Fibroblast of lung (primary cell): ENCODE measurements at regions not wholly inside any gene's neighbourhood (a gene's known extent, or its start where the extent isn't known, plus 50 kb on each side); places are given as distances from the start of the nearest gene placed in this dataset.

Experiments used
- DNase-seq, 2 donors: peaks; one replicate each; pipeline versions ENCODE4 v3.0.0 to v3.0.0-alpha.2; 2010; ENCODE audit warnings: low read depth in 2 of 2
- H2AFZ ChIP-seq: 2 replicates; pipeline ENCODE4 v1.5.1; 2012; ENCODE audit warnings: low read length, control low read depth, inconsistent platforms
- H3K27ac ChIP-seq: 2 replicates; pipeline ENCODE4 v1.5.1; 2011; ENCODE audit warnings: low read length, control low read depth; ENCODE audit not compliant: insufficient read depth
- H3K27me3 ChIP-seq: 2 replicates; pipeline ENCODE4 v1.5.1; 2011; ENCODE audit warnings: mild to moderate bottlenecking, low read length; ENCODE audit not compliant: control insufficient read depth, insufficient read depth
- H3K36me3 ChIP-seq: 2 replicates; pipeline ENCODE4 v1.5.1; 2011; ENCODE audit warnings: low read length; ENCODE audit not compliant: control insufficient read depth, insufficient read depth
- H3K4me1 ChIP-seq: 2 replicates; pipeline ENCODE4 v1.5.1; 2011; ENCODE audit warnings: low read length; ENCODE audit not compliant: control insufficient read depth, insufficient read depth; ENCODE audit errors: extremely low read depth
- H3K4me2 ChIP-seq: 2 replicates; pipeline ENCODE4 v1.5.1; 2011; ENCODE audit warnings: low read length, control low read depth; ENCODE audit not compliant: insufficient read depth; ENCODE audit errors: extremely low read depth
- H3K4me3 ChIP-seq, 4 experiments: fragments of 200-600 bp in 1 of 4; sonication (generic) in 1 of 4; replicated peaks in 1 of 4; 2 replicates each; pipeline ENCODE4 v1.5.1; 2011 to 2016; ENCODE audit warnings: low read length in 4 of 4, low read depth in 3 of 4, mild to moderate bottlenecking in 3 of 4, control low read depth in 2 of 4, inconsistent platforms in 1 of 4, mixed read lengths in 1 of 4; ENCODE audit not compliant: insufficient read depth in 1 of 4; ENCODE audit errors: control extremely low read depth in 1 of 4
- H3K79me2 ChIP-seq: 2 replicates; pipeline ENCODE4 v1.5.1; 2012; ENCODE audit warnings: mild to moderate bottlenecking, low read length, inconsistent platforms; ENCODE audit not compliant: control insufficient read depth, insufficient read depth
- H3K9ac ChIP-seq: 2 replicates; pipeline ENCODE4 v1.5.1; 2011; ENCODE audit warnings: mild to moderate bottlenecking, low read length, control low read depth; ENCODE audit not compliant: insufficient read depth
- H3K9me3 ChIP-seq: 2 replicates; pipeline ENCODE4 v1.5.1; 2012; ENCODE audit warnings: low read depth, low read length; ENCODE audit not compliant: control insufficient read depth, insufficient read depth
- H4K20me1 ChIP-seq: 2 replicates; pipeline ENCODE4 v1.5.1; 2011; ENCODE audit warnings: low read length; ENCODE audit not compliant: control insufficient read depth, insufficient read depth; ENCODE audit errors: extremely low read depth
- EZH2 ChIP-seq: IDR thresholded peaks from 2 replicates; pipeline ENCODE4 v1.5.1; 2012; ENCODE audit warnings: low read length, control low read depth, mild to moderate bottlenecking; ENCODE audit errors: missing control alignments
- TF ChIP-seq, protein P1 (sequence below), 2 donors: IDR thresholded peaks in 1 of 2; conservative IDR thresholded peaks in 1 of 2; 1 replicate in 1 of 2; 2 replicates in 1 of 2; pipeline ENCODE4 v1.5.1; 2011 to 2012; ENCODE audit warnings: low read length in 2 of 2, control low read depth in 1 of 2, inconsistent platforms in 1 of 2, low read depth in 1 of 2, mild to moderate bottlenecking in 1 of 2

DNA sequence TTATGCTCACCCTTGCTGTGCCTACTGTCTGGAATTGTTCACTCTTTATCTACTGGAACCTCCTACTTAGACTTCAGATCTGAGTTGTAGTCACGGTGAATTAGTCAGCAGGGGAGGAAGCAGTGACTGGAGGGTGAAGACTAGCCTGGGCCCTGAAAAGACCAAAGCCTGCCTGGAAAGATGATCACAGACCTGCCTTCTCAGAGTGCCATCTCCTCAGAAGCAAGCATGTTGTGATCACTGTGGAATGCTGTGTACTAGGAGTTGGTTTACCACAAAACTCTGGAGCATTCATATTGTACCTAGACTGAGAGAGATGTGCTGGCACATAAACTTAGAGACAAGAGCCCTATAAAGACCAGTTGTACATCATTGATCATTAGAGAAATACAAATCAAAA, 100.7 kb upstream of the SCN10A start:
- Histone ChIP-seq H3K36me3 (no peaks in the 10 kb centered on the region), H3K27ac (no peak overlapping the region), H3K79me2 (no peaks in the 10 kb centered on the region), H2AFZ (no peak overlapping the region), H3K4me3 (no peak overlapping the region), H3K9ac (no peak overlapping the region), H3K4me2 (no peak overlapping the region), H3K4me1 (no peaks in the 10 kb centered on the region), H3K27me3 (no peaks in the 10 kb centered on the region), H3K9me3 (no peaks in the 10 kb centered on the region), H4K20me1 (no peaks in the 10 kb centered on the region)
- TF ChIP-seq, protein P1, sequence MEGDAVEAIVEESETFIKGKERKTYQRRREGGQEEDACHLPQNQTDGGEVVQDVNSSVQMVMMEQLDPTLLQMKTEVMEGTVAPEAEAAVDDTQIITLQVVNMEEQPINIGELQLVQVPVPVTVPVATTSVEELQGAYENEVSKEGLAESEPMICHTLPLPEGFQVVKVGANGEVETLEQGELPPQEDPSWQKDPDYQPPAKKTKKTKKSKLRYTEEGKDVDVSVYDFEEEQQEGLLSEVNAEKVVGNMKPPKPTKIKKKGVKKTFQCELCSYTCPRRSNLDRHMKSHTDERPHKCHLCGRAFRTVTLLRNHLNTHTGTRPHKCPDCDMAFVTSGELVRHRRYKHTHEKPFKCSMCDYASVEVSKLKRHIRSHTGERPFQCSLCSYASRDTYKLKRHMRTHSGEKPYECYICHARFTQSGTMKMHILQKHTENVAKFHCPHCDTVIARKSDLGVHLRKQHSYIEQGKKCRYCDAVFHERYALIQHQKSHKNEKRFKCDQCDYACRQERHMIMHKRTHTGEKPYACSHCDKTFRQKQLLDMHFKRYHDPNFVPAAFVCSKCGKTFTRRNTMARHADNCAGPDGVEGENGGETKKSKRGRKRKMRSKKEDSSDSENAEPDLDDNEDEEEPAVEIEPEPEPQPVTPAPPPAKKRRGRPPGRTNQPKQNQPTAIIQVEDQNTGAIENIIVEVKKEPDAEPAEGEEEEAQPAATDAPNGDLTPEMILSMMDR (conservative IDR thresholded peaks at IDR 0.05 in 1 of 2, IDR thresholded peaks at IDR 0.05 in 1 of 2; ENCODE audit: low read depth in 1 of 2, low read length in 2 of 2): no peak
- TF ChIP-seq EZH2: no peak
- DNase-seq: peak in 1 of 2 donors; percentile 22

DNA sequence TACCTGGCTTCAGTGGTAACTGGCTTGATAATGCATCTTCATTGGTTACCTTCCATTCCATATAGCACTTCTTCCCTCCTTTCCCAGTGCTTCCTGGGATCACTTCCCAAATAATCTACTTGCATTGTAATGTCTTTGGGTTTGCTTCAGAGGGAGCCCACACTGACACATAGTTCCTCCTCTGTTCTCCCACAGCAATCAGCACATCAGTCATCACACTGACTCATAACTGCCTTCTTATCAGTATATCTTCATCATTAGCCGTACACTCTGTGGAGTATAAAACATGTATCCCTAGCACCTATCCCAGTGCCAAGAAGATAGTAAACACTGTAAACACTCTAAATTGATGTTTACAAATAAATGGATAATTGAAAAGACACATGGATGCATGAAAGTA, 91.4 kb upstream of the SCN10A start:
- Histone ChIP-seq H3K27ac (no peak overlapping the region), H3K4me3 (no peak overlapping the region), H3K79me2 (no peaks in the 10 kb centered on the region), H3K4me1 (no peaks in the 10 kb centered on the region), H3K9ac (no peak overlapping the region), H3K36me3 (no peaks in the 10 kb centered on the region), H2AFZ (no peak overlapping the region), H4K20me1 (no peaks in the 10 kb centered on the region), H3K4me2 (no peak overlapping the region), H3K27me3 (no peaks in the 10 kb centered on the region), H3K9me3 (no peaks in the 10 kb centered on the region)
- TF ChIP-seq EZH2: no peak
- TF ChIP-seq, protein P1 (conservative IDR thresholded peaks at IDR 0.05 in 1 of 2, IDR thresholded peaks at IDR 0.05 in 1 of 2; ENCODE audit: low read depth in 1 of 2, low read length in 2 of 2): no peak
- no peak for DNase-seq

DNA sequence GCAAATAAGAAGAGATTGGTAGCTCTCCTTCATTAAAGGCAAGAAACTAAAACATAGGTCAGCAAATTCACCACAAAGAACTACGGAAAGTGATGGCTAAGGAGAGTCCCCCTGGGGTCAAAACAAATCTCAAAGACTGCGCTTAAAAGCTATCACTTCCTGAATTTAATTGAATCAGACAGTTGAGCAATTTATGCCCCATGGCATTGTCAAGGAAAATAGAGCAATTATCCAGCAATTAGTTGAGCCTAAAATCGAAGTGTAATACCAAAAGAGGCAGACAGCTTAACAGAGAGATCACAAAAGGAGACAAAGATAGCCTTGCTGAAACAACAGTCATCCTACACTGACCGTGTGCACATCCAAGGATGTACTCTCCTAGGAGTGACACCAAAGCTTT, 74.4 kb upstream of the SCN10A start:
- Histone ChIP-seq H3K9ac (no peak overlapping the region), H3K27me3 (no peaks in the 10 kb centered on the region)
- no peak for TF ChIP-seq EZH2
- TF ChIP-seq, protein P1 (conservative IDR thresholded peaks at IDR 0.05 in 1 of 2, IDR thresholded peaks at IDR 0.05 in 1 of 2; ENCODE audit: low read depth in 1 of 2, low read length in 2 of 2): no peak

More for the DNA sequence above, 74.4 kb upstream of the SCN10A start:
- Histone ChIP-seq H3K79me2 (no peaks in the 10 kb centered on the region), H3K4me3 (no peak overlapping the region), H3K36me3 (no peaks in the 10 kb centered on the region), H4K20me1 (no peaks in the 10 kb centered on the region), H3K9me3 (no peaks in the 10 kb centered on the region), H3K27ac (no peak overlapping the region), H3K4me2 (no peak overlapping the region), H2AFZ (no peak overlapping the region), H3K4me1 (no peaks in the 10 kb centered on the region)
- DNase-seq: no peak
